K562 (cell line): ENCODE measurements at regions not wholly inside any gene's neighbourhood (a gene's known extent, or its start where the extent isn't known, plus 50 kb on each side); places are given as distances from the start of the nearest gene placed in this dataset.

Source experiments
- TF ChIP-seq, protein P1 (sequence below): fragments of 200-600 bp; sonication (generic); IDR thresholded peaks from one replicate; pipeline ENCODE4 v1.6.1; 2012; ENCODE audit warnings: mild to moderate bottlenecking, low read depth, low read length, inconsistent platforms

DNA sequence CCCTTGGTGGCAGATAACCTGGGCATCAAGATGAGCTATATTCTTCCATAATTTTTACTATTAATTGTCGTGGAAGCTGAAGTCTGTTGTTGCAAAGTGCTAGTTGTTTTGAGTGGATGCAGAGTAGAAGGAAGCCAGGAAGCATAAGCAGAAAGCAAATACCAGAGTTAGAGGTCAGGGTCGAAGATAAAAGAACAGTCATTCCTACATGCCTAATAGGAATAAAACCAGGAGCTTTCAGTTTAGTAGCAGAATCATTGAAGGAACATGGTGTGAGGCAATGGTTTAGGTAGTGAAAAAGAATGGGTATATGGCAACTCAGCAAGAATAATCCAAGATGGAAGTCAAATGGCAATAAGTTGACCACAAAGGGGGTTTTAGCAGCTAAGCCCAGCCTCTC, 121.6 kb upstream of the FST start (continued):
- TF ChIP-seq, protein P1, sequence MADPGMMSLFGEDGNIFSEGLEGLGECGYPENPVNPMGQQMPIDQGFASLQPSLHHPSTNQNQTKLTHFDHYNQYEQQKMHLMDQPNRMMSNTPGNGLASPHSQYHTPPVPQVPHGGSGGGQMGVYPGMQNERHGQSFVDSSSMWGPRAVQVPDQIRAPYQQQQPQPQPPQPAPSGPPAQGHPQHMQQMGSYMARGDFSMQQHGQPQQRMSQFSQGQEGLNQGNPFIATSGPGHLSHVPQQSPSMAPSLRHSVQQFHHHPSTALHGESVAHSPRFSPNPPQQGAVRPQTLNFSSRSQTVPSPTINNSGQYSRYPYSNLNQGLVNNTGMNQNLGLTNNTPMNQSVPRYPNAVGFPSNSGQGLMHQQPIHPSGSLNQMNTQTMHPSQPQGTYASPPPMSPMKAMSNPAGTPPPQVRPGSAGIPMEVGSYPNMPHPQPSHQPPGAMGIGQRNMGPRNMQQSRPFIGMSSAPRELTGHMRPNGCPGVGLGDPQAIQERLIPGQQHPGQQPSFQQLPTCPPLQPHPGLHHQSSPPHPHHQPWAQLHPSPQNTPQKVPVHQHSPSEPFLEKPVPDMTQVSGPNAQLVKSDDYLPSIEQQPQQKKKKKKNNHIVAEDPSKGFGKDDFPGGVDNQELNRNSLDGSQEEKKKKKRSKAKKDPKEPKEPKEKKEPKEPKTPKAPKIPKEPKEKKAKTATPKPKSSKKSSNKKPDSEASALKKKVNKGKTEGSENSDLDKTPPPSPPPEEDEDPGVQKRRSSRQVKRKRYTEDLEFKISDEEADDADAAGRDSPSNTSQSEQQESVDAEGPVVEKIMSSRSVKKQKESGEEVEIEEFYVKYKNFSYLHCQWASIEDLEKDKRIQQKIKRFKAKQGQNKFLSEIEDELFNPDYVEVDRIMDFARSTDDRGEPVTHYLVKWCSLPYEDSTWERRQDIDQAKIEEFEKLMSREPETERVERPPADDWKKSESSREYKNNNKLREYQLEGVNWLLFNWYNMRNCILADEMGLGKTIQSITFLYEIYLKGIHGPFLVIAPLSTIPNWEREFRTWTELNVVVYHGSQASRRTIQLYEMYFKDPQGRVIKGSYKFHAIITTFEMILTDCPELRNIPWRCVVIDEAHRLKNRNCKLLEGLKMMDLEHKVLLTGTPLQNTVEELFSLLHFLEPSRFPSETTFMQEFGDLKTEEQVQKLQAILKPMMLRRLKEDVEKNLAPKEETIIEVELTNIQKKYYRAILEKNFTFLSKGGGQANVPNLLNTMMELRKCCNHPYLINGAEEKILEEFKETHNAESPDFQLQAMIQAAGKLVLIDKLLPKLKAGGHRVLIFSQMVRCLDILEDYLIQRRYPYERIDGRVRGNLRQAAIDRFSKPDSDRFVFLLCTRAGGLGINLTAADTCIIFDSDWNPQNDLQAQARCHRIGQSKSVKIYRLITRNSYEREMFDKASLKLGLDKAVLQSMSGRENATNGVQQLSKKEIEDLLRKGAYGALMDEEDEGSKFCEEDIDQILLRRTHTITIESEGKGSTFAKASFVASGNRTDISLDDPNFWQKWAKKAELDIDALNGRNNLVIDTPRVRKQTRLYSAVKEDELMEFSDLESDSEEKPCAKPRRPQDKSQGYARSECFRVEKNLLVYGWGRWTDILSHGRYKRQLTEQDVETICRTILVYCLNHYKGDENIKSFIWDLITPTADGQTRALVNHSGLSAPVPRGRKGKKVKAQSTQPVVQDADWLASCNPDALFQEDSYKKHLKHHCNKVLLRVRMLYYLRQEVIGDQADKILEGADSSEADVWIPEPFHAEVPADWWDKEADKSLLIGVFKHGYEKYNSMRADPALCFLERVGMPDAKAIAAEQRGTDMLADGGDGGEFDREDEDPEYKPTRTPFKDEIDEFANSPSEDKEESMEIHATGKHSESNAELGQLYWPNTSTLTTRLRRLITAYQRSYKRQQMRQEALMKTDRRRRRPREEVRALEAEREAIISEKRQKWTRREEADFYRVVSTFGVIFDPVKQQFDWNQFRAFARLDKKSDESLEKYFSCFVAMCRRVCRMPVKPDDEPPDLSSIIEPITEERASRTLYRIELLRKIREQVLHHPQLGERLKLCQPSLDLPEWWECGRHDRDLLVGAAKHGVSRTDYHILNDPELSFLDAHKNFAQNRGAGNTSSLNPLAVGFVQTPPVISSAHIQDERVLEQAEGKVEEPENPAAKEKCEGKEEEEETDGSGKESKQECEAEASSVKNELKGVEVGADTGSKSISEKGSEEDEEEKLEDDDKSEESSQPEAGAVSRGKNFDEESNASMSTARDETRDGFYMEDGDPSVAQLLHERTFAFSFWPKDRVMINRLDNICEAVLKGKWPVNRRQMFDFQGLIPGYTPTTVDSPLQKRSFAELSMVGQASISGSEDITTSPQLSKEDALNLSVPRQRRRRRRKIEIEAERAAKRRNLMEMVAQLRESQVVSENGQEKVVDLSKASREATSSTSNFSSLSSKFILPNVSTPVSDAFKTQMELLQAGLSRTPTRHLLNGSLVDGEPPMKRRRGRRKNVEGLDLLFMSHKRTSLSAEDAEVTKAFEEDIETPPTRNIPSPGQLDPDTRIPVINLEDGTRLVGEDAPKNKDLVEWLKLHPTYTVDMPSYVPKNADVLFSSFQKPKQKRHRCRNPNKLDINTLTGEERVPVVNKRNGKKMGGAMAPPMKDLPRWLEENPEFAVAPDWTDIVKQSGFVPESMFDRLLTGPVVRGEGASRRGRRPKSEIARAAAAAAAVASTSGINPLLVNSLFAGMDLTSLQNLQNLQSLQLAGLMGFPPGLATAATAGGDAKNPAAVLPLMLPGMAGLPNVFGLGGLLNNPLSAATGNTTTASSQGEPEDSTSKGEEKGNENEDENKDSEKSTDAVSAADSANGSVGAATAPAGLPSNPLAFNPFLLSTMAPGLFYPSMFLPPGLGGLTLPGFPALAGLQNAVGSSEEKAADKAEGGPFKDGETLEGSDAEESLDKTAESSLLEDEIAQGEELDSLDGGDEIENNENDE, result no peak
- TF ChIP-seq, all 486 proteins: peak for 0
